ENCODE measurements at regions not wholly inside any gene's neighbourhood (a gene's known extent, or its start where the extent isn't known, plus 50 kb on each side); places are given as distances from the start of the nearest gene placed in this dataset.

DNA sequence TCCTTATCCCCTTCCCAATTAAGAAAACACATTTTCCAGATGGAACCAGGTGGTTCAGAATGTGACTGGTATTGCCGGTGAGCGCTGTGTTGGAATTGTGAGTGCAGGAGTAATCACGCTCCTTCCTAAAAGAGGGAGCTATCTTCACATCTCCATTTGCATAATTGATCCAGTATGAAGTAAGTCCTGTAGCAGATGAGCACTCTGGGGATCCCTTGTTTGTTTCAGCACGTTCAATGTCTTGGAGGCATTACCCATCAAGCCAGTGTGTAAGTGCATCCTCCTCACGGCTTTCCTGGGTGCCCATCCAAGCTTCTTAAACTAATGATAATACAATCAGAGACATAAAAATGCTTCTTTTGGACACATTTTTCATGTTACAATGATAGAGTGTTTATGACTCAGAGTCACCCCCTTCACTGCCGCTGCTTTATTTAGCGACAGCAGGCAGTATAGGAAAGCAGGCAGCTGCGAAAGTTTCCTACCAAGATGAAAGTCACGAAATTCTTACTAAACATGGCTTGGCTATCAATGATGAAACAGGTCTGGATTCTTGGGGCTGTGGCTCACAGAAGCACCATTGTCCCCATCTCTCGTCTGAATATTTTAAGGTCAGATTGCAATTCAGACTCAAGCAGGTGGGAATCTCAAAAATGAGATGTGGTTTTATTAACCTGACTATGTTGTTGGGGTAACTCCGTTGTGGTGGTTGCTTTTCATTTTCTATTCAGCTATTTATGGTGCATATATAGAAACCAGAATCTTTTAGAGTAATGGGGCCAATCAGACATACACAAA lies 346.3 kb upstream of the MDFIC2 start:
- TF ChIP-seq, protein P1, sequence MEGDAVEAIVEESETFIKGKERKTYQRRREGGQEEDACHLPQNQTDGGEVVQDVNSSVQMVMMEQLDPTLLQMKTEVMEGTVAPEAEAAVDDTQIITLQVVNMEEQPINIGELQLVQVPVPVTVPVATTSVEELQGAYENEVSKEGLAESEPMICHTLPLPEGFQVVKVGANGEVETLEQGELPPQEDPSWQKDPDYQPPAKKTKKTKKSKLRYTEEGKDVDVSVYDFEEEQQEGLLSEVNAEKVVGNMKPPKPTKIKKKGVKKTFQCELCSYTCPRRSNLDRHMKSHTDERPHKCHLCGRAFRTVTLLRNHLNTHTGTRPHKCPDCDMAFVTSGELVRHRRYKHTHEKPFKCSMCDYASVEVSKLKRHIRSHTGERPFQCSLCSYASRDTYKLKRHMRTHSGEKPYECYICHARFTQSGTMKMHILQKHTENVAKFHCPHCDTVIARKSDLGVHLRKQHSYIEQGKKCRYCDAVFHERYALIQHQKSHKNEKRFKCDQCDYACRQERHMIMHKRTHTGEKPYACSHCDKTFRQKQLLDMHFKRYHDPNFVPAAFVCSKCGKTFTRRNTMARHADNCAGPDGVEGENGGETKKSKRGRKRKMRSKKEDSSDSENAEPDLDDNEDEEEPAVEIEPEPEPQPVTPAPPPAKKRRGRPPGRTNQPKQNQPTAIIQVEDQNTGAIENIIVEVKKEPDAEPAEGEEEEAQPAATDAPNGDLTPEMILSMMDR (IDR thresholded peaks at IDR 0.05): no peak
- TF ChIP-seq TEAD4 (IDR thresholded peaks at IDR 0.05; ENCODE audit: borderline replicate concordance, insufficient read depth) (no peak), GABPA (IDR thresholded peaks at IDR 0.05; ENCODE audit: low read depth) (no peak)
- TF ChIP-seq, protein P2, sequence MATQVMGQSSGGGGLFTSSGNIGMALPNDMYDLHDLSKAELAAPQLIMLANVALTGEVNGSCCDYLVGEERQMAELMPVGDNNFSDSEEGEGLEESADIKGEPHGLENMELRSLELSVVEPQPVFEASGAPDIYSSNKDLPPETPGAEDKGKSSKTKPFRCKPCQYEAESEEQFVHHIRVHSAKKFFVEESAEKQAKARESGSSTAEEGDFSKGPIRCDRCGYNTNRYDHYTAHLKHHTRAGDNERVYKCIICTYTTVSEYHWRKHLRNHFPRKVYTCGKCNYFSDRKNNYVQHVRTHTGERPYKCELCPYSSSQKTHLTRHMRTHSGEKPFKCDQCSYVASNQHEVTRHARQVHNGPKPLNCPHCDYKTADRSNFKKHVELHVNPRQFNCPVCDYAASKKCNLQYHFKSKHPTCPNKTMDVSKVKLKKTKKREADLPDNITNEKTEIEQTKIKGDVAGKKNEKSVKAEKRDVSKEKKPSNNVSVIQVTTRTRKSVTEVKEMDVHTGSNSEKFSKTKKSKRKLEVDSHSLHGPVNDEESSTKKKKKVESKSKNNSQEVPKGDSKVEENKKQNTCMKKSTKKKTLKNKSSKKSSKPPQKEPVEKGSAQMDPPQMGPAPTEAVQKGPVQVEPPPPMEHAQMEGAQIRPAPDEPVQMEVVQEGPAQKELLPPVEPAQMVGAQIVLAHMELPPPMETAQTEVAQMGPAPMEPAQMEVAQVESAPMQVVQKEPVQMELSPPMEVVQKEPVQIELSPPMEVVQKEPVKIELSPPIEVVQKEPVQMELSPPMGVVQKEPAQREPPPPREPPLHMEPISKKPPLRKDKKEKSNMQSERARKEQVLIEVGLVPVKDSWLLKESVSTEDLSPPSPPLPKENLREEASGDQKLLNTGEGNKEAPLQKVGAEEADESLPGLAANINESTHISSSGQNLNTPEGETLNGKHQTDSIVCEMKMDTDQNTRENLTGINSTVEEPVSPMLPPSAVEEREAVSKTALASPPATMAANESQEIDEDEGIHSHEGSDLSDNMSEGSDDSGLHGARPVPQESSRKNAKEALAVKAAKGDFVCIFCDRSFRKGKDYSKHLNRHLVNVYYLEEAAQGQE (IDR thresholded peaks at IDR 0.05; ENCODE audit: low read depth, low read length): no peak
- TF ChIP-seq, protein P3, sequence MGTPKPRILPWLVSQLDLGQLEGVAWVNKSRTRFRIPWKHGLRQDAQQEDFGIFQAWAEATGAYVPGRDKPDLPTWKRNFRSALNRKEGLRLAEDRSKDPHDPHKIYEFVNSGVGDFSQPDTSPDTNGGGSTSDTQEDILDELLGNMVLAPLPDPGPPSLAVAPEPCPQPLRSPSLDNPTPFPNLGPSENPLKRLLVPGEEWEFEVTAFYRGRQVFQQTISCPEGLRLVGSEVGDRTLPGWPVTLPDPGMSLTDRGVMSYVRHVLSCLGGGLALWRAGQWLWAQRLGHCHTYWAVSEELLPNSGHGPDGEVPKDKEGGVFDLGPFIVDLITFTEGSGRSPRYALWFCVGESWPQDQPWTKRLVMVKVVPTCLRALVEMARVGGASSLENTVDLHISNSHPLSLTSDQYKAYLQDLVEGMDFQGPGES (IDR thresholded peaks at IDR 0.05; ENCODE audit: low read depth, low read length): no peak
- TF ChIP-seq, protein P4, sequence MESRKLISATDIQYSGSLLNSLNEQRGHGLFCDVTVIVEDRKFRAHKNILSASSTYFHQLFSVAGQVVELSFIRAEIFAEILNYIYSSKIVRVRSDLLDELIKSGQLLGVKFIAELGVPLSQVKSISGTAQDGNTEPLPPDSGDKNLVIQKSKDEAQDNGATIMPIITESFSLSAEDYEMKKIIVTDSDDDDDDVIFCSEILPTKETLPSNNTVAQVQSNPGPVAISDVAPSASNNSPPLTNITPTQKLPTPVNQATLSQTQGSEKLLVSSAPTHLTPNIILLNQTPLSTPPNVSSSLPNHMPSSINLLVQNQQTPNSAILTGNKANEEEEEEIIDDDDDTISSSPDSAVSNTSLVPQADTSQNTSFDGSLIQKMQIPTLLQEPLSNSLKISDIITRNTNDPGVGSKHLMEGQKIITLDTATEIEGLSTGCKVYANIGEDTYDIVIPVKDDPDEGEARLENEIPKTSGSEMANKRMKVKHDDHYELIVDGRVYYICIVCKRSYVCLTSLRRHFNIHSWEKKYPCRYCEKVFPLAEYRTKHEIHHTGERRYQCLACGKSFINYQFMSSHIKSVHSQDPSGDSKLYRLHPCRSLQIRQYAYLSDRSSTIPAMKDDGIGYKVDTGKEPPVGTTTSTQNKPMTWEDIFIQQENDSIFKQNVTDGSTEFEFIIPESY (IDR thresholded peaks at IDR 0.05; ENCODE audit: borderline replicate concordance, low read depth): no peak
- TF ChIP-seq, protein P5, sequence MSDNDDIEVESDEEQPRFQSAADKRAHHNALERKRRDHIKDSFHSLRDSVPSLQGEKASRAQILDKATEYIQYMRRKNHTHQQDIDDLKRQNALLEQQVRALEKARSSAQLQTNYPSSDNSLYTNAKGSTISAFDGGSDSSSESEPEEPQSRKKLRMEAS (IDR thresholded peaks at IDR 0.05; ENCODE audit: low read depth): no peak
